HCT116 (cell line): ENCODE measurements at regions not wholly inside any gene's neighbourhood (a gene's known extent, or its start where the extent isn't known, plus 50 kb on each side); places are given as distances from the start of the nearest gene placed in this dataset.

ENCODE experiments used
- ATAC-seq: fragments of 200-7000 bp; cut with Tn5 transposase; 2 replicates; pipeline ENCODE4 v1.9.1; 2020; ENCODE audit warnings: mild to moderate bottlenecking, moderate library complexity
- BruUV-seq: library from RNA; stranded (reverse); fragments of 400-500 nt; replicated peaks from 2 replicates; lab custom pipeline; 2021; lab: Mats Ljungman, UMichigan
- CTCF ChIA-PET: fragments of 300-600 bp; sonication (Branson Sonifier 250); formaldehyde crosslinking; loops from one replicate; lab custom pipeline; 2021; ENCODE audit warnings: antibody characterized with exemption; lab: Charles Lee
- POLR2A ChIA-PET: fragments of 300-600, 350-600 bp; sonication (Branson Sonifier 250); formaldehyde crosslinking; loops from one replicate; lab custom pipeline; 2021; ENCODE audit warnings: antibody characterized with exemption; lab: Charles Lee
- RAD21 ChIA-PET, 2 experiments: fragments of 300-600 bp; sonication (Branson Sonifier 250); formaldehyde crosslinking; loops; one replicate each; lab custom pipeline; 2023; ENCODE audit warnings: low total read pairs in 2 of 2; ENCODE audit not compliant: uncharacterized antibody in 2 of 2, unreplicated experiment in 2 of 2, low non-redundant PET in 1 of 2; lab: Charles Lee
- DNase-seq: peaks from one replicate; pipeline ENCODE4 v3.0.0-alpha.2; 2010; ENCODE audit warnings: low read depth, low spot score
- H2AFZ ChIP-seq: fragments of 200-600 bp; shearing (Covaris generic), sonication (generic); 2 replicates; pipeline ENCODE4 v1.6.1; 2017; ENCODE audit warnings: low read depth, mixed run types, mixed read lengths, antibody characterized with exemption, low read length; ENCODE audit not compliant: poor library complexity, severe bottlenecking
- H3K27ac ChIP-seq: 2 replicates; pipeline ENCODE4 v1.5.1; 2012; ENCODE audit warnings: low read depth, low read length
- H3K27me3 ChIP-seq: fragments of 200-600 bp; sonication (generic); 2 replicates; pipeline ENCODE4 v1.6.1; 2016; ENCODE audit warnings: mixed run types, low read length, mixed read lengths; ENCODE audit not compliant: insufficient read depth
- H3K36me3 ChIP-seq, 2 experiments: fragments of 200-500 bp in 1 of 2; fragments of 200-600 bp in 1 of 2; sonication (Bioruptor generic) in 1 of 2; sonication (generic) in 1 of 2; 2 replicates each; pipeline versions ENCODE4 v1.5.1 to v1.6.1; 2014 to 2016; ENCODE audit warnings: low read length in 2 of 2, inconsistent platforms in 1 of 2, mixed read lengths in 1 of 2, mixed run types in 1 of 2; ENCODE audit not compliant: insufficient read depth in 2 of 2, control insufficient read depth in 1 of 2
- H3K4me1 ChIP-seq, 2 experiments: fragments of 200-600 bp in 1 of 2; sonication (generic) in 1 of 2; 2 replicates each; pipeline versions ENCODE4 v1.5.1 to v1.6.1; 2012 to 2017; ENCODE audit warnings: low read length in 2 of 2, inconsistent platforms in 1 of 2, mild to moderate bottlenecking in 1 of 2, mixed read lengths in 1 of 2, mixed run types in 1 of 2, moderate library complexity in 1 of 2; ENCODE audit not compliant: insufficient read depth in 2 of 2, control insufficient read depth in 1 of 2
- H3K4me2 ChIP-seq: fragments of 200-600 bp; sonication (generic); 2 replicates; pipeline ENCODE4 v1.6.1; 2017; ENCODE audit warnings: mixed run types, low read length, mixed read lengths
- H3K4me3 ChIP-seq, 2 experiments: fragments of 200-600 bp in 1 of 2; sonication (generic) in 1 of 2; replicated peaks in 1 of 2; 2 replicates each; pipeline ENCODE4 v1.5.1; 2011 to 2016; ENCODE audit warnings: low read length in 2 of 2, control low read depth in 1 of 2, low read depth in 1 of 2, mild to moderate bottlenecking in 1 of 2, mixed read lengths in 1 of 2, mixed run types in 1 of 2
- H3K79me2 ChIP-seq: fragments of 200-600 bp; sonication (generic); 2 replicates; pipeline ENCODE4 v1.6.1; 2017; ENCODE audit warnings: mild to moderate bottlenecking, mixed run types, low read length, moderate library complexity, mixed read lengths; ENCODE audit not compliant: insufficient read depth
- H3K9ac ChIP-seq: fragments of 200-600 bp; sonication (generic); 2 replicates; pipeline ENCODE4 v1.6.1; 2016; ENCODE audit warnings: low read length, mixed read lengths
- H3K9me2 ChIP-seq: fragments of 200-600 bp; sonication (generic), shearing (Covaris generic); 2 replicates; pipeline ENCODE4 v1.6.1; 2017; ENCODE audit warnings: mixed run types, mild to moderate bottlenecking, moderate library complexity; ENCODE audit not compliant: insufficient read depth
- H3K9me3 ChIP-seq, 2 experiments: fragments of 200-500 bp in 1 of 2; fragments of 200-600 bp in 1 of 2; sonication (Bioruptor generic) in 1 of 2; sonication (generic) in 1 of 2; 2 replicates each; pipeline ENCODE4 v1.6.1; 2014 to 2017; ENCODE audit warnings: low read length in 2 of 2, mixed read lengths in 2 of 2, inconsistent platforms in 1 of 2, low read depth in 1 of 2, mild to moderate bottlenecking in 1 of 2, mixed run types in 1 of 2, moderate library complexity in 1 of 2; ENCODE audit not compliant: control insufficient read depth in 1 of 2, insufficient read depth in 1 of 2
- H4K20me1 ChIP-seq: fragments of 200-600 bp; sonication (generic), shearing (Covaris generic); 2 replicates; pipeline ENCODE4 v1.6.1; 2017; ENCODE audit warnings: mixed run types, mild to moderate bottlenecking, moderate library complexity; ENCODE audit not compliant: insufficient read depth
- CBX3 ChIP-seq: IDR thresholded peaks from 2 replicates; pipeline ENCODE4 v1.6.1; 2012; ENCODE audit warnings: low read depth
- EGR1 ChIP-seq: IDR thresholded peaks from 2 replicates; pipeline ENCODE4 v1.6.1; 2012; ENCODE audit warnings: low read depth
- ELF1 ChIP-seq: IDR thresholded peaks from 2 replicates; pipeline ENCODE4 v1.6.1; 2012; ENCODE audit warnings: low read depth, borderline replicate concordance
- EZH2 ChIP-seq: fragments of 200-600 bp; sonication (generic); IDR thresholded peaks from 2 replicates; pipeline ENCODE4 v1.6.1; 2017; ENCODE audit warnings: antibody characterized with exemption, mixed run types
- EZH2phosphoT487 ChIP-seq: fragments of 200-600 bp; IDR thresholded peaks from 2 replicates; pipeline ENCODE4 v1.6.1; 2018; ENCODE audit warnings: antibody characterized with exemption, borderline replicate concordance
- MAX ChIP-seq: IDR thresholded peaks from 2 replicates; pipeline ENCODE4 v1.6.1; 2012
- POLR2A ChIP-seq: IDR thresholded peaks from 2 replicates; pipeline ENCODE4 v1.7.0; 2011; ENCODE audit warnings: borderline replicate concordance; ENCODE audit not compliant: insufficient read depth, insufficient read length; ENCODE audit errors: extremely low read depth
- RAD21 ChIP-seq: IDR thresholded peaks from 2 replicates; pipeline ENCODE4 v1.6.1; 2012; ENCODE audit warnings: low read depth, mild to moderate bottlenecking
- REST ChIP-seq: IDR thresholded peaks from 2 replicates; pipeline ENCODE4 v1.6.1; 2012; ENCODE audit warnings: low read depth
- SIN3A ChIP-seq: IDR thresholded peaks from 2 replicates; pipeline ENCODE4 v1.6.1; 2012; ENCODE audit warnings: low read depth
- SP1 ChIP-seq: IDR thresholded peaks from 2 replicates; pipeline ENCODE4 v1.6.1; 2012; ENCODE audit warnings: low read depth
- SRF ChIP-seq: IDR thresholded peaks from 2 replicates; pipeline ENCODE4 v1.6.1; 2012; ENCODE audit warnings: low read depth
- TCF7L2 ChIP-seq: IDR thresholded peaks from 2 replicates; pipeline ENCODE4 v1.7.0; 2011; ENCODE audit warnings: borderline replicate concordance, inconsistent platforms; ENCODE audit not compliant: insufficient read depth, insufficient read length; ENCODE audit errors: extremely low read depth
- YY1 ChIP-seq: IDR thresholded peaks from 2 replicates; pipeline ENCODE4 v1.6.1; 2011; ENCODE audit warnings: low read length, low read depth, moderate library complexity, mild to moderate bottlenecking; ENCODE audit not compliant: insufficient replicate concordance; ENCODE audit errors: extremely low read depth
- ZFX ChIP-seq: fragments of 450-650 bp; IDR thresholded peaks from 2 replicates; pipeline ENCODE4 v1.6.1; 2017
- ZNF274 ChIP-seq: fragments of 200-500 bp; sonication (Bioruptor generic); IDR thresholded peaks from 2 replicates; pipeline ENCODE4 v1.6.1; 2014; ENCODE audit warnings: mild to moderate bottlenecking, low read depth, low read length, inconsistent platforms
- intact Hi-C: fragments of 100-400 bp; cut with micrococcal nuclease; formaldehyde crosslinking; loops from 2 replicates; pipeline ENCODE4 v1.10.0; 2022
- TF ChIP-seq, protein P1 (sequence below), 3 experiments: fragments of 200-600 bp in 1 of 3; sonication (generic) in 1 of 3; IDR thresholded peaks in 2 of 3; conservative IDR thresholded peaks in 1 of 3; 2 replicates each; pipeline ENCODE4 v1.5.1; 2012 to 2017; ENCODE audit warnings: low read depth in 2 of 3, low read length in 2 of 3, antibody characterized with exemption in 1 of 3, borderline replicate concordance in 1 of 3, control low read depth in 1 of 3, mild to moderate bottlenecking in 1 of 3, mixed read lengths in 1 of 3, mixed run types in 1 of 3, moderate library complexity in 1 of 3; ENCODE audit not compliant: insufficient read depth in 1 of 3
- TF ChIP-seq, protein P2 (sequence below): IDR thresholded peaks from 2 replicates; pipeline ENCODE4 v1.6.1; 2012

DNA sequence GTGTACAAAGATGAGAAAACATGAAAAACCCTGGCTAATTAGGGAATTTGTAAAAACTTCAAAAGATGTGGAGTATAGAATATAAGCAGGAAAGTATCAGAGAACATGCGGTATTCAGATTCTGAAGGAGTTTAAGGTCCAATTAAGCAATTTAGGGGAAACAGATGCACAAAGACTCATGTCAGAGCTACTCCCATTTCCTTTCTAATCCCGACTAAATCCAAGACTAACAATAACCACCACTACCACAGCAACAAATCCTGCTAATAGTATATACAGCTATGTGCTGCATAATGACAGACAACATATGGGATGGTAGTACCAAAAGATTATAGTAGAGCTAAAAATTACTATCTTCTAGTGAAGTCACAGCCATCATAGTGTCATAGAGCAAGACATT lies 102.1 kb downstream of the LURAP1L start:
- ATAC-seq (no peak), DNase-seq (no peak)
- BruUV-seq: no TSS peak
- TF ChIP-seq, protein P1, sequence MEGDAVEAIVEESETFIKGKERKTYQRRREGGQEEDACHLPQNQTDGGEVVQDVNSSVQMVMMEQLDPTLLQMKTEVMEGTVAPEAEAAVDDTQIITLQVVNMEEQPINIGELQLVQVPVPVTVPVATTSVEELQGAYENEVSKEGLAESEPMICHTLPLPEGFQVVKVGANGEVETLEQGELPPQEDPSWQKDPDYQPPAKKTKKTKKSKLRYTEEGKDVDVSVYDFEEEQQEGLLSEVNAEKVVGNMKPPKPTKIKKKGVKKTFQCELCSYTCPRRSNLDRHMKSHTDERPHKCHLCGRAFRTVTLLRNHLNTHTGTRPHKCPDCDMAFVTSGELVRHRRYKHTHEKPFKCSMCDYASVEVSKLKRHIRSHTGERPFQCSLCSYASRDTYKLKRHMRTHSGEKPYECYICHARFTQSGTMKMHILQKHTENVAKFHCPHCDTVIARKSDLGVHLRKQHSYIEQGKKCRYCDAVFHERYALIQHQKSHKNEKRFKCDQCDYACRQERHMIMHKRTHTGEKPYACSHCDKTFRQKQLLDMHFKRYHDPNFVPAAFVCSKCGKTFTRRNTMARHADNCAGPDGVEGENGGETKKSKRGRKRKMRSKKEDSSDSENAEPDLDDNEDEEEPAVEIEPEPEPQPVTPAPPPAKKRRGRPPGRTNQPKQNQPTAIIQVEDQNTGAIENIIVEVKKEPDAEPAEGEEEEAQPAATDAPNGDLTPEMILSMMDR (IDR thresholded peaks at IDR 0.05 in 2 of 3, conservative IDR thresholded peaks at IDR 0.05 in 1 of 3; ENCODE audit: borderline replicate concordance in 1 of 3, insufficient read depth in 1 of 3, low read depth in 2 of 3, low read length in 2 of 3): no peak
- no peak for TF ChIP-seq ZFX
- no peak for TF ChIP-seq POLR2A
- no peak for TF ChIP-seq EZH2
- no peak for TF ChIP-seq SP1
- TF ChIP-seq, protein P2, sequence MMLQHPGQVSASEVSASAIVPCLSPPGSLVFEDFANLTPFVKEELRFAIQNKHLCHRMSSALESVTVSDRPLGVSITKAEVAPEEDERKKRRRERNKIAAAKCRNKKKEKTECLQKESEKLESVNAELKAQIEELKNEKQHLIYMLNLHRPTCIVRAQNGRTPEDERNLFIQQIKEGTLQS: no peak
- TF ChIP-seq RAD21: no peak
- no peak for TF ChIP-seq EGR1
- no peak for TF ChIP-seq SRF
- TF ChIP-seq ZNF274: no peak
- TF ChIP-seq EZH2phosphoT487: no peak
- no peak for TF ChIP-seq ELF1
- TF ChIP-seq YY1: no peak
- no peak for TF ChIP-seq TCF7L2
- TF ChIP-seq MAX: no peak
- no peak for TF ChIP-seq CBX3
- no peak for TF ChIP-seq REST
- TF ChIP-seq SIN3A: no peak
- Histone ChIP-seq H2AFZ (no peak overlapping the region), H3K9ac (no peak overlapping the region), H3K9me3 (no peaks in the 10 kb centered on the region), H3K4me2 (no peak overlapping the region), H3K36me3 (no peaks in the 10 kb centered on the region), H3K4me1 (no peaks in the 10 kb centered on the region), H3K4me3 (no peak overlapping the region), H3K27ac (no peak overlapping the region), H3K27me3 (no peaks in the 10 kb centered on the region), H3K79me2 (no peaks in the 10 kb centered on the region), H3K9me2 (no peaks in the 10 kb centered on the region), H4K20me1 (no peaks in the 10 kb centered on the region; the same call in 1 of the 2 replicates)
- ChIA-PET RAD21 (no interaction called here), POLR2A (no interaction called here), CTCF (interaction anchor here (1.0 kb wide), 1 partner anchor 157 kb away, joined by 3 read pairs; no protein-coding TSS in a partner anchor)
- intact Hi-C loops: no loop called here
